Forelimb muscle (tissue), 1 donor: ENCODE measurements at regions not wholly inside any gene's neighbourhood (a gene's known extent, or its start where the extent isn't known, plus 50 kb on each side); places are given as distances from the start of the nearest gene placed in this dataset.

ENCODE experiments used
- DNase-seq: peaks from one replicate; pipeline ENCODE4 v3.0.0-alpha.2; 2013; ENCODE audit warnings: low read depth

DNA sequence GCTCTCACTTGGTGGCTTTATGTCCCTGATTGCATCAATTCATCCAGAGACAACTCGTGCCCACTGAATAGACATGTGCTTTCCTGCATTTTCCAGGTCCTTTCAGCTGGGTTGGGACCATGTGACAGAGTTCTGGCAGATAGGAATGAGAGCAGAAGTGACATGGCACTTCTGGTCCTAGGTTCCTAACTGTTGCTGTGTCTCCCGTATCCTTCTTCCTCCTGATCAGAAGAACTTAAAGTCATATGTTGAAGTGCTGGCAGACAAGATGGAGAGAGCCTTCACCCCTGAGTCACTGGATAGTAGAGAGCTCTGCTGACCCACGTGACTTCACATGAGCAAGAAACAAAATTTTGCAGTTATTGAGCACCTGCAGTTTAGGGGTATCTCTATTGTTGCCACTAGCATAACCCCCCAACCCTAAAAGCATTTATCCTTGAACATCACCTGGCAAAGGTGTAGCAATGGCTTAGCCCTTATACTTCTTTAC lies 80.0 kb downstream of the NREP start:
- no peak for DNase-seq

DNA sequence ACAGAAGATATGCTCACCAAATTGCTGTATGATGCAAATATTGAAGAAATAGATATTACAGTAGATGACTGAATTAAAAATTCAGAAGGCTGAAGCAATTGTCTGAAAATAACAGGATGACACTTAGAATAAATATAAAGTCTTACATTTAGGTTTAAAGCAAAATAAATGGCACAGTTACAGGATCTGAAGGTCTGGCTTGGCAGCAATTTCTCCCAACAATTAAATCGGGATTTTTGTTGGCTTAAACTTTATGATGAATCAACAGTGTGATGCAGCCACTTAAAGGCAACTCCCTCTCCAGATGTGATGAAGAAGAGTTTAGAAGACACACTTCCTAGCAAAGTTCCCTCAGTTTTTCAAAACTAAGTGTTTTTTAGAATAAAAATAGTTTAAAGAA lies 80.5 kb downstream of the NREP start:
- DNase-seq: no peak

DNA sequence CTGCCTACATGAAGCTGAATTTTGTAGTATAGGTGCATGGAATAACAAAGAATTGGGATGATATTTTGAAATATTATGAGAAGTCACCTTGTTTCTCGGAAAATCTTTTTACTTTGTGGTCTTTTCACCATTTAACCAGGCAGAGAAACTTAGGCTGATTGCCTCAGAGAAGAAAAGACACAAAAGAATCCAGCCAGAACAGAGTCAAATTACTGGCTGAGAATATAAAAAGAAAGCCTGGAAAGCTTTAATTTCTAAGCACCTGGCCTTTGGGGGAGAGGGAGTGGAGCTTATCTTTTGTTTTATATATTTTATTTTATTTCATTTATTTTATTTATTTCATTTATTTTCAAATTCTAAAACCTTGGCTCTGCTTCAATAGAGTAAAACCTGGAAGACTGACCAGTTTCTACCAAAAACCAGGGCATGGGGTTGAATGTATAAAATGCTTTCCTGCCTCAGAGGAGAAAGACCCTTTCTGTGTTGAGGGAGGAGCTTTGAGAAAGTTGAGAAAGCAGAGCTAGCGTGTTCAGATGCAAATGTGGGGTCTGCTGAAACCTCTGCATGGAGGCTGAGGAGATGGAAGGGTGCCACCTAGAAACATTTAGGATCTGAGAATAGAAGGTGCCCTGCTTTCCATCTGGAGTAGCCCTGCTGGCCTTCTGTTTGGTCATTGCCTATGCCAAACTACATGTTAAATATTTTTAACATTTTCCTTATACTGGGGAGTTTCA lies 81.6 kb downstream of the NREP start:
- no peak for DNase-seq

DNA sequence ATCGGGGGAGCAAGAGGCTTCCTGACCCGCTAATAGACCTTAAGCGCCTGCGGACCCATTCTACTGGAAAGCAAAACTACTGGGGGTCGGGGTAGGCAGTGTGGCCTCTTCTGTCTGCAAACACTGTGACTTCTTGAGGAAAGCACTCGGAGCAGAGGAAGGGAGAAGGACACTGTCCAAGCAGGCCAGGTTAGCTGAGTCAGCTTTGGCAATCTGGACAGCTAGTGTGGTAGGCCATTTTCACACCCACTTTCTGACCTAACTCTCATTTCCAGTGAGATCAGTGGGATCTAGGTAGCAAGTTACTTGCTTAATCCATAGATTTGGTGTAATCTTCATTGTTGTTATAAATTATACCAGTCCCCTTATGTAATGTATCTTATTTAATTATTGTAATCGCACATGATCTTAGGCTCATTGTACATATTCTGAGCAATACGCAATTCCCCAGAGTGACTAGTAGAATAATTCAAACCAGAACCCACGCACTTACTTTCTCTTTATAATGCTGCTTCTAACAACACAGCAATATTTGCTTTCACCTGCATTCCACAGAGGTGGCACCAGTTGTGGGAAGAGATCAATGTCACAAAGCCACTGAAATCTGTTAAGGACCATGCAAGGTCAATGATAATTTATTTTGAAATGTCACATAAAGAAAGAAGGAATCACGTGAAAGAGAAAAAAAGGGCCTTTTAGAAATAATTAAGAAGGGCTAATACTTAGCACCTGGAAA lies 82.9 kb downstream of the NREP start:
- no peak for DNase-seq

DNA sequence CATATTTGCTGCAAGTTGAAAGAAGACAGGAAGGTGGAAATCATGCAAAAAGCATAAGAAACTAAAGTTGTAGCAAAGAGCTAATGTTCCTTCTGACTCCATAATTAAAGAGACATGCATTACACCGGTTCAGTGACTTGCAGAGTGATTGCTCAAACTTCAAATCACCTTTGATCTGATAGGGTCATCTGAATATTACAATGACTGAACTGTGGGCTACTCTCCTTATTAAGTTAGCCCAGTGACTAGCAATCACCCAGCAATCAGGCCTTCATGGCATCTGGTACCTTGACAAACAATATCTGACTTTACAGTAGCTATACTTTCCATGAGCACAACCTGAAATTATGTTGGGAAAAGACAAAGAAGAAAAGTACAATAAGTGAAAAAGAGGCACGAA lies 84.9 kb downstream of the NREP start:
- DNase-seq: no peak

DNA sequence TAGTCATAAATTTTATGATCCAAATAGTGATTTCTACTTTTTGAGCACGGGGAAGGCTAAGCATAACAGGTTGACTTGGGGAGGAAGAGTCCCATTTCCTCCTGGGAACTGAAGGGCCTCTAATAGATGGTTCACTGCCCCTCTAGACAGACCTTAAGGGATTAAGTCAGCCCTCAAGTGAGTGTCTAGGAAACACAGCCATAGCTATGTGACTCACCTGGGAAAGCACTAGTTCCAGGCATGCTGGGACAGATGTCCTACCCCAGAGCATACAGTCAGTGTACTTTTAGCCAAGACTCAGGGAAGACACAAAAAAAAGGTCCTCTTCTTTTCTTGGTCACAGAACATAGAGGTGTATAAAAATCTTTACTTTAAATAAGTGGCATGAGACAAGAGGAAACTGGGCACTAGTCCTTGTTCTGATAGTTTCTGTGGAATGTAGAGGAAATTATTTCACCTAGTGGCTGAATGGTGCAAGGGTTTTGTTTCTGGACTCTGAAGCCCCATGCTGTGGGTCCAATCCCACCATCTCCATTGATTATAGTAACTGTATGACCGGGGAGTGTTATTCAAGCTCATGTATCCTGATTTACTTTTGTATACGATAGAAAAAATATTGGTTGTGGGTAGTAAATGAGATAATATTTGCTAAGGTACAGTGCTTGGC lies 86.0 kb downstream of the NREP start:
- DNase-seq: no peak

DNA sequence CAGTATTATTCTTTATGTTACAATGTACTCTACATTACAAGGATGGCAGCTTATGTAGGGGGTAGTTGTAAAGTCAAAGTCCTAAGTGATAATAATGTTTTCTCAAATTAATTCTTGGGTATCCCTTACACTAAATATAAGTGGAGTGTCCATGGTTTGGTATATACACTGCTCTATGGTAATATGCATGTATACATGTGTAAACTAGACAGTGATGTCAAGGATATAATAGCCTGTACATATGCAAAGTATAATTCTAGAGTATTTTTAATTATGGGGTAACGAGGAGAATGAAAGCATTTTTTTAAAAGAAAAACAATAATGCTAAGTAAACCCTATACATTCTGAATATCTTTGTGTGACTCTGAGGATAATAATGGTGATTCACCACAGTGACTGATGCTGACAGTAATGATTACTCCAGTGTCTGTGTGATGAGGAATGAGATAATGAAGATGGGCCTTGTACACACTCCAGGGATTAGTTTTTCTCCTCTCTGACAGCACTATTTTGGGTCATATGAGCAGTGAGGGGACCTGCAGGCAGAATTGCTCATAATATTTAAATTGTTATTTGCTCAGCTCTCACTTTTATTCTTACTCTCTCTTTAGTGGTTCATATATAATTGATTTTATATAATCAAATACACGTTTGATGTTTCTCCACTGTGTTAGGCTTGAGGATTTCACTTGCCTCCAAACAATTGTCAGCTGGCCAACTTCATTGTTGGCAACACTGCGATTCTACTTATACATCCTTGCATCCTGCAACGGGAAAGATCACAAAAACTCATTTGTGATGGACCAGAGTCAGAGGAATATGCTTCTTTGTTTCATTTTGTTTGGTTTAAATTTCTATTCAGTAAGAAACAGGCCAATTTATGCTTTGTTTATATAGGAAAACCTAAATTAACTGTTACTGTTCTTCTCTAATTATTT lies 88.2 kb downstream of the NREP start:
- no peak for DNase-seq

DNA sequence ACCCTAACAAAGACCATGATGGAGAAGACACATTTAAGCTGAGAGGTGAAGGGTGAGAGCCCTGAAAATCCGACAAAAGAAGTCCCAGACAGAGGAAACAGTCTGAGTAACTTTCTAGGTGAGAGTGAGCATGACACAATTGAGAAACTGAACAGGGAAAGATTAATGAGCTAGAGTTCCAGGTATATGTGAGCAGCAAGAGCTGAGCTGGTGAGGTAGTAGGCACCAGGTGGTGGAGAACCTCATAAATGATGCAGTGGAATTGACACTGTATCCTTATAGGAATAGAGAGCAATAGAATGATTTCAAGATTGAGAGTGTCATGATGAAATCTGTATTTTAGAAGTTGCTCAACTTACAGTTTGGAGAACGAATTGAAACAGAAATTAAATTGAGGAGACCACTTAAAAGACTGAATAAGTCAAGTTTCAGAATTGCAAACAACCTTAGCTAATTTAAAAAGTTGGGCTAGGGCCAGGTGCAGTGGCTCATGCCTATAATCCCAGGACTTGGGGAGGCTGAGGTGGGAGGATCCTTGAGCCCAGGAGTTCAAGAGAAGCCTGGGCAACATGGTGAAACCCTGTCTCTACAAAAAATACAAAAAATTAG lies 89.8 kb downstream of the NREP start:
- no peak for DNase-seq

DNA sequence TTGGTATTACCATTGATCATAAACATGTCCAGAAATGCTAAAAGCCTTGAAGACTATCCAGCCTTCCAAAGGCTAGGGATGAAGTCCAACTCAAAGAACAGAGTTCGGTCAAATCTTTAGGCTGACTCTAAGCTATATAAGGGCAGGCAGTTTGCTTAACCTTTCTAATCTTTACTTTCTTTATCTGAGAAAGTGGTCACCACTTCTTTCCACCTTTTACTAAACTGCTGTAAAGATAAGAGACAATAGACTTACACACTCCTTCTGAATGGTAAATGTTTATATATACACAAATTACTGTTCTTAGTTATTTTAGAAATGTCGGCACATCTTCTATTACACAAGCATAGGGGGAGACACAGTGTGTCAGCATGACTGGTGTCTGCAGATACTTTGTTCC lies 100.4 kb downstream of the NREP start:
- DNase-seq: no peak

DNA sequence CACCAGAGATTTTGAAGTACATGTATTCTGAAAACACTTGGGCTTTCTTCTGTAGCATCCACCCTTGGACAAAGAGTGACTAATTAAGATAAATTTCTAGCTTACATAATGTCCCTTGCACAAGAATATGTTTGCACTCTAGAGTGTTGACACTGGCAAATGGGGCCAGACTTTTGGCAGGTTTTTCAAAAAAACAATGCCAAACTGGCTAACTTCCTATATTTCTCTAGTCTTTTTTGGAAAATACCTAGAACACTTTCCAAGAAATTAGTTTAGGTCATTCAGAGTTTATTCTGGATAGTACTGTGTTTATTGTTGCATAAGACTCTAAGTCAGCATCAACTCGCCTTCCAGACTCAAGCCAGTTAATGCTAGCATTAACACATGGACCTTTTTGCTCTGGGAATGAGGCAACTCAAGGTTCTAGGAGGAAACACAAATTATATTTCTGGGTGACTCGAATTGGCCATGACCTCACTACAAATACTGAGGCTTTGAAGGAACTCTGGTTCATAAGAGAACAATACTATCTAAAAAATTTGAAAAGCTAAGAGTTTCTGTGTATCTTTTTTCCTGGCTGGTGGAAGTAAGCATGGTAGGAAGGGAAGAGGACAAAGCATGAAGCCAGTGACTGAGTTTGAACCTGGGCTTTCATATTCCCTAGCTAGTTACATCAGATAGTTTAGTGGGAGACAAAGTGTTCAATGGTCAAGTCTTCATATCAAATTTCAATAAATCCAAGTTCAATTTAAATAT lies 101.6 kb downstream of the NREP start:
- DNase-seq: no peak

DNA sequence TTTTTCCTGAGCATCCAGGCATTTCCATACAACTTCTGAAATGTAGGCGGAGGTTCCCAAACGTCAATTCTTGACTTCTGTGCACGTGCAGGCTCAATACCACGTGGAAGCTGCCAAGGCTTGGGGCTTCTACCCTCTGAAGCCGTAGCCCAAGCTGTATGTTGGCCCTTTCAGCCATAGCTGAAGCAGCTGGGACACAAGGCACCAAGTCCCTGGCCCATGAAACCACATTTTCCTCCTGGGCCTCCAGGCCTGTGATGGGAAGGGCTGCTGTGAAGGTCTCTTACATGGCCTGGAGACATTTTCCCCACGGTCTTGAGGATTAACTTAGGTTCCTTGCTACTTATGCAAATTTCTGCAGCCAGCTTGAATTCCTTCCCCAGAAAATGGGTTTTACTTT lies 103.6 kb downstream of the NREP start:
- DNase-seq: no peak

DNA sequence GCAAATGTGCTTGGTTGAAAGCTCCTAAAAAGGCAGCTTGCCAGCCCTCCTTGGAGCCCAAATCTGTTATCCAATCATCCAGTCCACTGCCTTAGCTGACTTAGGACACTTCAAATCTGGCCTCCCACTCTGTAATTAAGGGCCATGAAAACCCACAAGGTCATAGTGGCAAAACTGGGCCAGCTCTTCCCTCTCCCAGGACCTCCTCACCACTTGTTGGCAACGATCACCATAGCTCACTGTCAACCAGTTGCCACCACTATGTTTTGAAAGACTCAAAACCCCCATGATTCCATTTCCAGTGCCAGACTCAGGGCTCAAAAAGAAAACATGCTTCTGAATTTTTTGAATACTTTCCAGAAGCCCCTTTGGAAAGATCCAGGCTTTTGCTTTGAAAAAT lies 107.5 kb downstream of the NREP start:
- DNase-seq: no peak

DNA sequence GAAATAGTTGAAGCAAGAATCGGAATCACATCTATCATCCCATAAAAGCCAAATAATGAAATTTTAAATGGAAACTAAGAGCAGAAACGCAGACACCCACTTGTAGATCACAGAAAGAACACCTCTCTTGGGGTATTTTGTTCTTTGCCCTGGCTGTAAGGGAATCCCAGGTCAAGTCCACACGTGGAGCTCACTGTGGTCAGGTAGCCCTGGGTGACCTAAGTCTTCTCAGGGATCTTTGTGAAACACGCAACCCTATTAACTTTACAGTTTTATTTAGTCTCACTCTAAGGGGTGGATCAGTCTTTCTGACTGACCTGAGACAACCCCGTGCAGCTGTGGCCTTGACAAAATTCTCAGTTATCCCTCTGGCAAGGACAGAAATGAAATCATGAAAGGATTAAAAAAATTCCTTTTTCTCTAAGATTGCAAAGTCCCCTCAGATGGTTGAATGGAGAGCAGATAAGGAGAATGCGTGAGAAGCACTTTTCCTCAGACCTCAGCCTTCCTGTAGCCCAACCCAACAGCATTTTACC lies 111.6 kb downstream of the NREP start:
- DNase-seq: no peak

DNA sequence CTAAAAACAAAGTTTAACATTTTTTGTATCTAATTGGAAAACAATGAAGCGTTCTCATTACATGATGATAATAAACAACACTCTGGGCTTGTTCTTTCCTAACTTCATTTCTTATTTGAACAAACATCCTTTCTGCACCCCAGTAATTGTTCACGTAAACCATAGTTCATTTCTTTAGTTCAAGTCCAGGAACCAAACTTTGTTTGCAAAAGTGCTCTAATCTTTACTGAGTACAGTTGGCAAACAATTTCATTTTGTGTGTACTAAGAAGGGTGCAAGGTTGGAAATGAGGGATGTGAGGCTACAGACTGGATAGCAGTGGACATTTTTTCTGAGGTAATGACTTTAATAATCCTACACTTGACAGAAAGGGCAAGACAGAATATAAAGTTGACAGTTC lies 113.5 kb downstream of the NREP start:
- no peak for DNase-seq

DNA sequence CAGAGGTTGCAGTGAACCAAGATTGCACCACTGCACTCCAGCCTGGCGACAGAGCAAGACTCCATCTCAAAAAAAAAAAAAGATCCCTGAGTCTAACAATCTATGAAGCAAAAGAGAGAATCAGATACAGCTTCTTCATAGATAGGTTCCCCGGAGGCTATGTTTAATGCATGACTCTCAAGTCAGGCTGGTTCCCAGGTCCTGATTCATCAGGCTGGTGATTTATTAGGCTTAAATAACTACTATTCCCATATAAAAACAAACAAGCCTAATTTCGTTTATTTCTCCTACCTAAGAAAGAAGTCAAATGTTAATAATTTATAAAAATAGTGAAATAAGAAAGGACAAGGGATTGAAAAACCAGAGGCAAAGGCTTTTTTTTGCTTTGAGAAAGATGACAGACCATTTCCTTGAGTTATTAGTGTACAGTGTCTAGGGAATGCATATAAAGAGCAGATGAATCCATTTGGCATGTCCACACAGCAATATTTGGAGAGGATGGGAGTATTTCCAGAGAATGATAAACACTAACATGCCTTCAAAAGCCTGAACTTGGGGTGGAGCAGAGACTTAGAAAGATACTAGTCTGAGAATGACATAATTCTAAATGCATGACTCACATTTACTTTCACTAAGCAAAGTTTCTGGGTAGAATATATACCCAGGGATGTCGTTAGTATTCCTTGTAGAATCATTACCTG lies 115.3 kb downstream of the NREP start:
- peak; percentile 34 for DNase-seq

DNA sequence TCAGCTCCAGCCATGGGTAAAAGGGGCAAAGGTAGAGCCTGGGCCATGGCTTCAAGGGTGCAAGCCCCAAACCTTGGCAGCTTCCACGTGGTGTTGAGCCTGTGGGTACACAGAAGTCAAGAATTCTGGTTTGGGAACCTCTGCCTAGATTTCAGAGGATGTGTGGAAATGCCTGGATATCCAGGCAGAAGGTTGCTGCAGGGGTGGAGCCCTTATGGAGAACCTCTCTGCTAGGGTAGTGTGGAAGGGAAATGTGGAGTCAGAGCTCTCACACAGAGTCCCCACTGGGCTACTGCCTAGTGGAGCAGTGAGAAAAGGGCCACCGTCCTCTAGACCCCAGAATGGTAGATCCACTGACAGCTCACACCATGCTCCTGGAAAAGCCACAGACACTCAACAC lies 117.1 kb downstream of the NREP start:
- no peak for DNase-seq

DNA sequence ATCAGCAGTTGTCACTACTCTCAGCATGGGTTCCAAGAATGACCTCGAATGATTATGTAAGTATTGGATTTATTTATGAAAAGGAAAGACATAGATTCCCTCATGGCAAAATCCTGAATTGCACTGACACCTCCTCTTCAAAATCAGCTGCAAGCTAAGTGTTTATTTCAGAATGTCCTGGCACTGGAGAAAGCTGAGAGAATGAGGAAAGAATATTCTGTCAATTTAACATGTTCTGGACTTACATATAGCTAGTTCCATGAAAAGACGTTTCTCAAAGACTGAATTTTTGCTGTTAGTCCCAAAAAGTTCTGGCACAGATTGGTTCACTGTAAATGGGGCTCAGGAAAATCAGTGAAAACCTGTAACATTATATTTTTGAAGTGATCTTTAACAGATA lies 120.3 kb downstream of the NREP start:
- no peak for DNase-seq

DNA sequence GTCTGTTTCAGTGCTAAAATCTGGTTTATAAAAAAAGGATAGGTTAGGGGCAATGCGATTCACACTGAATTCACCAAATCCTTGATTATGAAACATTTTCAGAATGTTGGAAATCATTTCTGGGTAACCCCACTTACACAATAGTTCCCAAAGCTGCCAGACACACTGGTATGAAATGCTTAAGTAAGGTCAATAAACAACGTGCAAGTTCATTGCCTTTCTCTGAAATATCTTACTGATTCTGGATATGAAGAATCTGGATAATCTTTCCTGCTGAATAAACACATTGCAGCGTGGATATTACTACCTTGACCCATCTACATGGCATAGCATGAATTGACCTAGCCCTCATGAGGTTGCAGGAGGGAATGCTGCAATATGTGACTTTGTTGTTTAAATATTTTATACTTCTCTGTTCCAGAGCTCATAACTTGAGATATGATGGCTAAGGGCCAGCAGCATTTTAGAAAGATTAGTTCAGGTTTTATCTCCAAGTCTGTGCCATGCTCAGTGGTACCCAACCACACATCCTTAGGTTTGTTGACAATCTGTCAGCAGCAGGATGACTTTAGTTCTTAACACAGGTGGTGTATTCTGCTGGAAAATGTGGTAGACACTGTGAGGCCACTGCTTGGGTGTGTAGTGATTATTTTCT lies 121.0 kb downstream of the NREP start:
- DNase-seq: no peak
